Transverse colon (tissue), 3 donors: ENCODE measurements at regions not wholly inside any gene's neighbourhood (a gene's known extent, or its start where the extent isn't known, plus 50 kb on each side); places are given as distances from the start of the nearest gene placed in this dataset.

Experiments
- CTCF ChIP-seq, 5 experiments: fragments of 200-600 bp in 3 of 5; fragments of 450-650 bp in 2 of 5; sonication (generic) in 3 of 5; IDR thresholded peaks; 1 replicate in 2 of 5; 2 replicates in 3 of 5; pipeline ENCODE4 v1.5.1; 2016 to 2017; ENCODE audit warnings: antibody characterized with exemption in 5 of 5, inconsistent platforms in 3 of 5, mild to moderate bottlenecking in 2 of 5, moderate library complexity in 1 of 5
- EP300 ChIP-seq: sonication (generic); formaldehyde crosslinking; IDR thresholded peaks from one replicate; pipeline ENCODE4 v1.6.1; 2017; ENCODE audit warnings: antibody characterized with exemption, low read depth

- TF ChIP-seq CTCF (IDR thresholded peaks at IDR 0.05) (no peak), EP300 (no peak)
Observed at GRCh38 chr2:176473851-176474250, 204.6 kb downstream of the MTX2 start.
